GM21423 (cell line): ENCODE measurements at regions not wholly inside any gene's neighbourhood (a gene's known extent, or its start where the extent isn't known, plus 50 kb on each side); places are given as distances from the start of the nearest gene placed in this dataset.

Source experiments
- ATAC-seq: cut with Tn5 transposase; IDR thresholded peaks from one replicate; pipeline ENCODE4 v1.9.1; 2021; ENCODE audit warnings: mild to moderate bottlenecking, moderate library complexity; ENCODE audit not compliant: unreplicated experiment

DNA sequence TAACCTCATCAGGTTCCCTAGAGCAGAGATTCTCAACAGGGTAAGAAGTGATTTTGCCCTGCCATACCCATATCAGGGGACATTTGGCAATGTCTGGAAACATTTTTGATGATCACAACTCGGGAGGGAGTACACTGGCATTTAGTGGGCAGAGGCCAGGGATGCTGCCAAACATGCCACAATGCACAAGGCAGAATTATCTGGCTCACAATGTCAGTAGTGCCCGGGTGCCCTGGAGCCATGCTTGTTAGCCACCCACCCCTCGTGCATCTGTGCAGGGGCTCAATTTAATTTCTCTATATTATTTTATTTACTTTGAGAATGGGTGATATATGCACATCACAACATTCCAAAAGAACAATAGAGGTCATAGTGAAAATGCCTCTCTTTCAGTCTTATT is 82.0 kb upstream of the DHX15 start:
- ATAC-seq = no peak

DNA sequence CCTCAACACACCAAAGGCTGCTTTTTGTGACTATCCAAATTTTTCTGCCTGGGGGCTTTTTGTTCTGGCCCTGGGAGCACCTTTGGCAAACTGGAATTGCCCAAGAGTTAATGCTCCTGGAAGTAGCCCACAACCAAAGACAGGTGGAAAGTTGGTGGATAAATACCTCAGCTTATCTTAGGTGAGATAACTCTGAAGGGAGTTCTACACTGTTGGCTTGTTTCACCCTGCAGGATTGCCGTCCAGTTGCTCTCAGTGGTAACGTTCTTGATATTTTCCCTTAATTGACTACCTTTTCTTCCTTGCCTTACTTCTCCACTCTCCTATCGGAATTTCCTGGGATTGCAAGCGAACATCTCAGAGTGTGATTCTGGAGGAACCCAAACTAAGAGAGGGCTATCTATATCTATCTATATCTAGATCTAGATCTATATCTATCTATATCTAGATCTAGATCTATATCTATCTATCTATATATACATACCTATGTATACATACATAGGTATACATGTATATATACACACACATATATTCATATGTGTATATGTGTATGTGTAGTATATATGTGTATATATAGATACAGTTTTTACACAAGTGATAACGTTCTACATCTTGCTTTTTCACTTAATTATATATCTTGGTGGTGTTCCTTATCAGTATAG is 82.6 kb upstream of the DHX15 start:
- ATAC-seq = no peak

DNA sequence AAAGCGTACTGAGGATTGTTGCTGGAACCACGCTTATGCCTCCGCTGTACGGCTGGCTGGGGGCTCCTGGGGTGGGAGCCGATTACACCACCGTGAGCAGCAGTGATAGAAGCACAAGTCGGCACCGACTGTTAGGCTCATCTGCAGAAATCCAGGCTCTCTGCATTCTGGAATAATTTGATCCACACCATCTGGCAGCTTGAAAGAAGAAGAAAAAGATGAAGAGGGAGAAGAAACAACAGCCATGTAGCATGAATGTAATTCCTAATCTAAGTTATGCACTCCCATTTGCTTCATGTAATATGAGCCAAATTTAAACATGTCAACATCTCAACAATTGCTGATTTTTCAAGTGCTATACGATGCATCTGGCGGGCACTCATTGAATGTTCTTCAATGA is 84.6 kb upstream of the DHX15 start:
- no peak for ATAC-seq

DNA sequence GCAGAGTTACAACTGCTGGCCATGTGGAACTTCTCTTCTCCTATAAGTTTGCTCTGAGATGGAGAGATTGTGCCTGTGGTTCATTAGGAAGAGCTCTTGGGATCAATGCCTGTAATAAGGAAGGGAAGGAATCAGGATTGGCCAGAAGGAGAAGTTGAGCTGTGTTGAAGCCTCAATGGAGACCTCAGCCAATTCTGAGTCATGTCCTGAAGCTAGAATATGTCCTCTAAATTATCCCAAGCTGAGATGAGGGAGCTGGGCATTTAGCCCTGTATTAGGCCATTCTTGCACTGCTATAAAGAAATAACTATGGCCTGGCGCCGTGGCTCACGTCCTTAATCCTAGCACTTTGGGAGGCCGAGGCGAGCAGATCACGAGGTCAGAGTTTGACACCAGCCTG is 85.4 kb upstream of the DHX15 start:
- ATAC-seq = no peak

DNA sequence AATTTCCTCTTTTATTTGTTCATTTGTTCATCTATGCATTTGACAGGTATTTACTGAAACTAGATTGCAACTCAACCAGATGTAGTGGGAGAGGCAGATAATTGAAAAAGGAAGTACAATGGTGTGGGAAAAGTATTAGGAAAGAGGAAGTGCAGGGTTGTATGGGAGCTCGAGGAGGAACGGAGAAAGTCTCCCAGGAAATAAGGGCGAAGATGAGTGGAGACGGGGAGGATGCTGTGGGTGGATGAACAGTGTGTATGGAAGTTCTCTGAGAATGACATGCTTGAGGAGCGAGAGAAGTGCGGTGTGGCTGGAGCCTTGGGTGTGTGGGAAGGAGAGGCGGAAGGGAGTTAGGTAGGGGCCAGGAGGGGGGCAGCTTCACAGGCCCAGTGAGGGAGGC is 87.5 kb upstream of the DHX15 start:
- no peak for ATAC-seq

DNA sequence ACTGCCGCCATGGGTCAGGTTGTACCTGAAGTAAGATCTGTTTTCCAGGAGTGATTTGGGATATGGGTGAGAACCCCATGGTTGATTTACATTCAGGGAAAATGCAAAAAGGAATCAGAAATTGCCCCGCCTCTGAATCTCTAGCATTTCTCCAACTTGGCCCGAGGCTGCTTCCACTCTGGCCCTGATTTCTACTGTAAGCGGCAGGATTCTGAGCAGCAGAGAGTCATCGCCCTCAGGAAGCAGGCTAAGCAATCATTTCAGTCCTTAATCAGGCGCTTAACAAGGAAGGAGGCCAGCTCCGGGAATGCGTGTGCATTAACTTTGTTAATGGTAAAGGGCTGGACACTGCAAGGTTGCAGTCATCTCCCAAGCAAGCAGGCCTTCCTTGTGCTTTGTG is 88.5 kb upstream of the DHX15 start:
- ATAC-seq = no peak

DNA sequence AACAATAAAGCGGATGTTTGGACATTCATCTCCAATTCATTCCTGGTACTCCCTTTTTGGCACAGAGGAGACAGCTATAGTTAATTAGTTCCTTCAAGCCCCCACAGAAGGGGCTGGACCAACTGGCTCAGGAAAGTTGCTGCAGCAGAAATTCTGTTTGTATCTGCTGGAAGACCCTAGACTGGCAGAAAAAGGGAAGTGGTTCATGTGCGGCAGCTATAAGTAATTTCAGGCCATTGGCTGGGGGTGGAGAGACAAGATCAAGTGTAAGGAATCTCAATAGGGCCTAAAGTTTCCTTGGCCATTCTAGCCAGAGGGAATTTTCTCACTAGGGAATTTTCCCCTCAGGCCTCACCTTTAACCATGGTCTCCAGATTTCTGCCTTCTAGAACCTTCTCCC is 89.9 kb upstream of the DHX15 start:
- ATAC-seq = no peak

DNA sequence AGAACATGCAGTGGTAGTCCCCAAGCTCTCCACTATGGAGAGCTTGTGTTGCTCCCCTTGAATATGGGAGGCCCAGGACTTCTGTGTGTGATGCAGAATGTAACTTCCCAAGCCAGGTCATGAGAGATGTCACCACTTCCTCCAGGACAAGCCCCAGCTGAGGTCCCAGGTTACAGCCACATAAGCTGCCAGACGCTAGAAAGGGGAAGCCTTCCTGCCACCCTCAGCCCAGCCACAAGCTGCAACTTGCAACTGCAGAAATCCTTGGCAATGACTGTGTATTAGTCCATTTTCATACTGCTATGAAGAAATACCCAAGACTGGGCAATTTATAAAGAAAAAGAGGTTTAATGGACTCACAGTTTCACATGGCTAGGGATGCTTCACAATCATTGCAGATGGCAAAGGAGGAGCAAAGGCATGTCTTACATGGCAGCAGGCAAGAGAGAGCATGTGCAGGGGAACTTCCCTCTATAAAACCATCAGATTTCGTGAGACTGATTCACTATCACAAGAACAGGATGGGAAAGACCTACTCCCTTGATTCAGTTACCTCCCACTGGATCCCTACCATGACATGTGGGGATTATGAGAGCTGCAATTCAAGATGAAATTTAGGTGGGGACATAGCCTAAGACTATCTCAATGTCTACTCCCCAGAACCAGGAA is 91.5 kb upstream of the DHX15 start:
- ATAC-seq = no peak

DNA sequence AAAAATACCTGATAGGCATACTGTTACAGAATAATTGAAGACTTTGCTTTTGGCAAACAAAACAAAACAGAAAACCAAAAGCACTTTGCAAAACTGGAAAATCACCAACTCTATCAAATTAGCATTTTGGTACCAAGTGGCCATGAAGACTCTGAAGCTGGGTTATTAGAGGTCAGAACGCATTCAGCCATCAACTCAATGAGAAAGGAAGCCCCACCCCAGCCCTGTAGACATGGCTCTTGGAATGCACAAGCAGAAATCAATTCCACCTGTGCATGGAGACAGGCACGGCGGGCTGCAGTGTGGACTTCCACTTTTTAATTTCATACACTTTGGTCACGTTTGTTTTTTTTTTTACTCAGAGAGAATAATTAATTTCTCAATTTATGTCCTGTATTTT is 93.6 kb upstream of the DHX15 start:
- ATAC-seq = no peak

DNA sequence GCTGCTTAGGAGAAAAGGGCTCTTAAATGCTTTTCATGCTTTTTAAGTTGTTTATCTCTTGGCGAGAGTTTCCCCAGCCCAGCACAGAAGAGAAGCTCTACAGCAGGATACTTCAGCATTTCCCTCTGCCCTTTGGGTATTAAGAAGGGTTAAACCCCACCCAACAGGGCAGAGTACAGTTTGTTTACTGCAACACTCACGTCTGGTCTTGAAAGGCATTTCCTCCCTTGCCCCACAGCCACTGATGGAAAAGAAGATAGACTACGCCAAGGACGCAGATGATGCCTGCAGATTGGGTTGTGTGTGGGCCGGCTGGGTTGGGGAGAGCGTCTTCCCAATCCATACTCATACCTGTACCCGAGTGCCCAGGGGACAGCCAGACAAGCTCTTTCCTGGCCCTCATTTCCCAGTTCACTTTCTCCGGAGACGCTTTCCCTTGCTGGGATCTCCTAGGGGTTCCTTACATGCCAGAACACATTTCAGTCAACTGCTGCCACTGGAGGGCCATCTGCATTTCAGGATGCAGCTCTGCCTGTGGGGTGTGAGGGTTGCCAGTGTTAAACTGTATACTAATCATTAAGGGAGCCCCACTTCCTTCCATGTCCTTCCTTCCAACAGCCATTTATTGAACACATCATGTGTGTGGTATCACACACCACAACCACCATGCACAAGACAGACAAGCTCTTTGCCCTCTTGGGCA is 96.5 kb upstream of the DHX15 start:
- ATAC-seq = no peak

DNA sequence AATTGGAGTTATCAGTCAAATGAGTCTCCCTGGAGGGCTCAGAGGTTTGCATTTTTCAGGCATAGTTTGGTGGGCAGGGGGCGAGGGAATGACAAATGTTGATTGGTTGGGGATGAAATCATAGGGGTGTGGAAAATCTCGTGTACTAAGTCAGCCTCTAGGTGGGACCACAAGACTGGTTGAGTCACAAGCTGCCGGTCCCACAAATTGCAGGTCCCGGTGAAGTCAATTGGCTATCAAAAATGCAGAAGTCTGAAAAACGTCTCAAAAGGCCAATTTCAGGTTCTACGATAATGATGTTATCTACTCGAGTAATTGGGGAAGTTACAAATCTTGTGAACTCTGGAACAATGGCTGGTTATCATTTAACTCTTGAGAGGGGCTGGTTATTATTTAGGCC is 98.8 kb upstream of the DHX15 start:
- no peak for ATAC-seq

DNA sequence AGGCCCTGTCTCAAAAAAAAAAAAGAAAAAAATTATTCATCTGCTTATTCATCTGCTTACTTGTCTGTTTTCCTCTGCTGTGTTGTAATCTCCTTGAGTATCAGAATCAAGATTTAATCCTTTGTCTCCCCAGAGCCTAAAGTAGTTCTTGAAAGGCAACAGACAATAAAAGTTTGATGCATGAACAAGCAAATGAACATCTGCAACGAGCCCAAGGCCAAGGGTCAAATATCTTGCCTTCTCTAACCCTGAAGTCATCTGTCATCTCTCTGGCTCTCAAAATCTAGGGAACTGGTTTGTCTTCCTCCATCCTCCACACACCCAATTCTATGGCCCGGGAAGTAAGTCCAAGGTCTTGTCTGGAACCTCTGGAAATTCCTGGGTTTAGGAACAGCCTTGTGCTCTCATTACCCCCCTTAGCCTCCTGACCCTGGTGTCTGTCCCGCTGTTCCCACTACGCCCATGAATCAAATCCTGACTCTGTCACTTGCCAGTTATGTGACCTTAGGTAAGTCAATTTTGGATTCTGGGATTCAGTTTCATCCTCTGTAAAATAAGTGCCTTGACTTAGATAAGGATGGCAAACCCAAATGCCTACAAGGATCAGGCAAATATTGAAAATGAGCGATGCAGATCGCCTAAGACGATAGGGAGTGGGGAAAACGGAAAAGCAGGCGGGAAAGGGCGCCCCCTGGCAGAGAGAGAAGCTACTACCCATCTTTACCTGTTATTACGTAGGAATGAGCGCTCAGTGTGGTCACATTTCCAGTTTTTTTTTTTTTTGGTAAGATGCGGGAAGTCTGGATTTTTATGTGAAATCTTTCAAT is 102.7 kb upstream of the DHX15 start:
- ATAC-seq = no peak

DNA sequence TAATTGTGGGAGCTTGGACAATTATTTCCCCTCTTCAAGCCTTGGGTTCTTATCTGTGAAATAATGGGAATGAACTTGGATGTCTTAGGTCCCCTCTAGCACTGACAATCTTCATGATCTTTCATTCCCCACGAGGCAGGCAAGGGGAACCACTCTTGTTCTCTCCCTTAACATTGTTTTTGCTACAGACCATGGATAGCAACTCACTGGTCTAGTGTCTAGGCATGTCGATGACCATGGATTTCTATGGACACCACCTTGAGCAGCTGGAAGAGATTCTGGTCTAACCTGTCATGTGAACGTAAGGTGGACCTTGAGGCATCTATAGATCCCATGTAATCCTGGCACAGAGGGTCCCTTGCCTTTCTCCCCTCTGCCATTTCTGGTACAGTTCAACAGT is 104.1 kb upstream of the DHX15 start:
- ATAC-seq = no peak

DNA sequence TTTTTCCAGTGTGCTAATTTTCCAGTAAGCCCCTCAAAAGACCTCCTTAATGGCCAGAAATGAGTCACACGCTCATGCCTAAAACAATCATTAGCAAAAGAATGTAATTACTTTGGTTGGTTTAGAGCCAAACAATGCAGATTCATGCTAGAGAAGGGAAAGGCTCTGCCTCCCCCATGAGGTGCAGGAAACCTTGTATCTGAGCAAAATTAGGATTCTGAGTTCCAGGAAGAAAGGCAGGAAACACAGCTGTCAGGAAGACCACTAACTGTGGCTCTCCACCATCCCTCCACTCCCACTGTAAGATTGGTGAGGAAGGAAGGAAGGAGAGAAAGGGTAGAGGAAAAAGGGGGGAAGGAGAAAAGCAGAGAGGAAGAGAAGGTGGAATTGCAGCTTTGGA is 104.9 kb upstream of the DHX15 start:
- no peak for ATAC-seq

DNA sequence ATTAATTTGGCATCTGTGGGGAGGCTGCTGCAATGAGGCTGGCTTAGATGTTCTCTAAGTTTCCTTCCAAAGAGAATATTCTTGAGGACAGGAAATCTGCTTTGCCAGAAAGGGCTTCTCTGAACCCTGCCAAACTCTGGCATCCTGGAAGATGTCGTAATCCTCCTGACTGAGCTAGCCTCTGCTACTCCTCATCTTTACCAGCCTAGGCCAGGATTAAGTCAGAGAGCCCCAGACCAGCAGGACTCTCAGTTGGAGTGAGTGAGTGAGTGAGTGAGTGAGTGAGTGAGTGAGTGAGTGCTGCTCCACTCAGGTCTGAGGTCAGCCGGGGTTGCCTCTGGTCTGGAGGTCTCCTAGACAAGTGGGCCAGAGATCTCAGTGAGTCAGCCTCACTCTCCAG is 104.9 kb upstream of the SOD3 start:
- ATAC-seq = no peak

DNA sequence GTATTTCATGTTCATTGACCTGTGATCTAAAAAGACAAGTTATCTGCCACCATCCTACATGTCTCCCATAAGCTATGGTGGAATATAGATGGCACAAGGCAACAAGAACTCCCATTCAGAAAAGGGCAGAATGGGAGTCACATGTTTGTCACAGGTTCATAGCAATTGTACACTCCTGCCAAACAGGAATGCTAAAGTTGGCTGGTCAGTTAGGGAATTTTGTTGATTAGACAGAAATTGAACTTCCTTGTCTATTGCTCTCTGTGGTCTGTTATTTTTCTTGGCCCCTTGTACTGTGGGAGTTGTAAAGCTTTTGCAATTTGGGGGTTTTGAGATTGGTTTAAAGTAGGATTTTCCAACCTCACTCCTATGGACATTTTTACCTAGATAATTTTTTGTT is 101.7 kb upstream of the SOD3 start:
- ATAC-seq = no peak

DNA sequence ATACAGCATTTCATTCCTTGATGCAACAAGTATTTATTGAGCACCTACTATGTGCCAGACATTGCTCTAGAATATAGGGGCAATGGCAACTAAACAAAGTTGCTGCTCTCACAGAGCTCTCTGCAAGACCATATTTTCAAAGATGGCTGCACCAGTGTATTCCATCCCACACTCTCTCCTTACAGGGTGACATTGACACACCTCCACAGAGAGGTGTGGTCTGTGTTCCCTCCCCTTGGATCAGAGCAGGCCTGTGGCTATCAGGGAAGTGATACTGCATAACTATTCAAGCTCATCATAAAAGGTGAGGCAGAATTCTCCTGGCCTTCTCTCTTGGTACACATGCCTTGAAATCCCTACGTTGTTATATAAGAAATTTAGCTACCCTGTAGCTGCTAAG is 95.3 kb upstream of the SOD3 start:
- ATAC-seq = no peak

DNA sequence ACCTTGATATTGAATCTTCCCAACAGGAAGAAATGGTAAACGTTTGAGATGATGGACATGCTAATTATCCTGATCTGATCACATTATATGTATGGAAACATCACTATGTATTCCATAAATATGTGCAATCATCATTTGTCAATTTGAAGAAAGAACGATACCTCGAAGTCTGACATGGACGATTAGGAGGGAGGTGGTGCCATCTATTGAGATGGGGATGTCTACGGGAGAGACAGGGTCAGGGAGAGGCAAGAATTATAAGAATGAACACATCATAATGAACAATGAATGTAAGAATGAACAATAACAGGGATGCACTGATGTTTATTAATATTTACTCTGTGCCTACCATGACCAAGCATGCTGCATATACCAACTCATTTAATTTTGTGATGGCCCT is 93.7 kb upstream of the SOD3 start:
- ATAC-seq = no peak

DNA sequence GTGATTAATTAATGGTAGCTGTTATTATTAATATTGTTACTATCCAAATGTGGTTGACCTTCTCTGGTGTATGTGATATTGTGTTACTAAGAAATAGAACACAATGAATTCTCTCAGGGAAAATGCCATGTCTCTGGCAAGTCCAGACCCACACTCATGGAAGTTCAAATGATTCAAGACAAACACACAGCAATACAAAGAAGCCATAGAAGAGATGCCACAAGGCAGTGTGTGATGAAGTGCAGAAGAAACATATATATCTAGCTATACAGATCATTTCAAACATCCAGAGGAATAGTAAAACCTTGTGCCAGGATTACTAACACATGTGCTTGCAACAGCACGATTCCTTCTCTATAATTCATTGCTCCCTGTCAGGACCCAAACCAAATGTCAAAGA is 93.1 kb upstream of the SOD3 start:
- no peak for ATAC-seq

DNA sequence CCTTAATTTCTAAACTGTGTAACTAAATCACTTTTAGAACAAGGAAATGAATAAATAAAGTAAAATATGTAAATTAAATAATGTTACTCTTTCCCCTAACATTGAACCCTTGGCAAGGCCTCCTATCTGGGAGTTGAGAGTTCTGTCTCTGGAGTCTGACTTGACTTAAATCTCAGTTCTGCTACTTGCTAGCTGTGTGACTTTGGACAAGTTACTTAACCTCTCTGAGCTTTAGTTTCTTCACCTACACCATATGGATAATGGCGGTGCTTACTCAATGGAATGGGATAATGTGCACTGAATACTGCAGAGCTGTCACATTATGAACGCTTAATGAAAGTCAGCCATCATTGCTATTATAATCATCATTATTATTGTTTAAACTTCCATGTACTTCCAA is 92.1 kb upstream of the SOD3 start:
- ATAC-seq = no peak

DNA sequence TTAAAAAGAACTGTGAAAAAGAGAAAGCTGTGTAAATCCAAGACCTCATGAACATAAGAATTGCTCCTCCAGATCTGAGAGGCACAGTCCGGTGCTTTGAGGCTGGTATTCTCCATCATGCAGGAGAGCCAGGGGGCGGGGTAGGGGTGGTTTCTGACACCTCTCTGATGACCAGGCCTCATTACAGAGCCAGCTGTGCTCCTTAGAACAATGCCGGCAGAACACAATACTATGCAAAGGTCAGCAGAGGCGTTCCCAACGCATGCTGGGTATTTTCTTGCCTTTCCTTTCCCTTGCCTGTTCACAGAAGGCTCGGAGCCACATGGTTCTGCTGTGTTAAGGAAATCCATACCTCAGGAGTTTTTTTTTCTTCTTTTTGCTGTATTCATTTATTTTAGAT is 91.2 kb upstream of the SOD3 start:
- no peak for ATAC-seq
